GM18861 (cell line): ENCODE measurements at regions not wholly inside any gene's neighbourhood (a gene's known extent, or its start where the extent isn't known, plus 50 kb on each side); places are given as distances from the start of the nearest gene placed in this dataset.

Experiments used
- ATAC-seq: cut with Tn5 transposase; IDR thresholded peaks from one replicate; pipeline ENCODE4 v1.9.1; 2021; ENCODE audit not compliant: unreplicated experiment

GRCh38 chr2:118699447-118700175 is 147.8 kb downstream of the EN1 start:
- ATAC-seq, result no peak

GRCh38 chr2:118698564-118698963 is 148.9 kb downstream of the EN1 start:
- ATAC-seq, result no peak

- no peak for ATAC-seq
Observed at GRCh38 chr2:118697781-118698180, 149.7 kb downstream of the EN1 start.

- ATAC-seq, result no peak
Observed at GRCh38 chr2:118696786-118697465, 150.5 kb downstream of the EN1 start.

- ATAC-seq, result no peak
Observed at GRCh38 chr2:118693287-118693822, 154.1 kb downstream of the EN1 start.

GRCh38 chr2:118689874-118690273 is 157.6 kb downstream of the EN1 start:
- ATAC-seq, result no peak

- ATAC-seq, result no peak
Observed at GRCh38 chr2:118689456-118689855, 158.0 kb downstream of the EN1 start.

- no peak for ATAC-seq
Observed at GRCh38 chr2:118689033-118689432, 158.4 kb downstream of the EN1 start.

- no peak for ATAC-seq
Observed at GRCh38 chr2:118687698-118688097, 159.8 kb downstream of the EN1 start.

- ATAC-seq, result no peak
Observed at GRCh38 chr2:118687192-118687591, 160.3 kb downstream of the EN1 start.

- ATAC-seq, result no peak
Observed at GRCh38 chr2:118686346-118686745, 161.1 kb downstream of the EN1 start.

GRCh38 chr2:118683460-118683859 is 164.0 kb downstream of the EN1 start:
- no peak for ATAC-seq

- no peak for ATAC-seq
Observed at GRCh38 chr2:118678985-118679384, 168.5 kb downstream of the EN1 start.

- ATAC-seq, result no peak
Observed at GRCh38 chr2:118677546-118677945, 169.9 kb downstream of the EN1 start.

GRCh38 chr2:118675531-118675930 is 171.9 kb downstream of the EN1 start:
- no peak for ATAC-seq

GRCh38 chr2:118672571-118673158 is 174.8 kb downstream of the EN1 start:
- ATAC-seq, result no peak

- ATAC-seq, result no peak
Observed at GRCh38 chr2:118671701-118672454, 175.6 kb downstream of the EN1 start.

GRCh38 chr2:118670838-118671237 is 176.6 kb downstream of the EN1 start:
- no peak for ATAC-seq

GRCh38 chr2:118670276-118670675 is 177.2 kb downstream of the EN1 start:
- ATAC-seq, result no peak

- ATAC-seq, result no peak
Observed at GRCh38 chr2:118669654-118670053, 177.8 kb downstream of the EN1 start.
